ENCODE measurements at regions not wholly inside any gene's neighbourhood (a gene's known extent, or its start where the extent isn't known, plus 50 kb on each side); places are given as distances from the start of the nearest gene placed in this dataset.

DNA sequence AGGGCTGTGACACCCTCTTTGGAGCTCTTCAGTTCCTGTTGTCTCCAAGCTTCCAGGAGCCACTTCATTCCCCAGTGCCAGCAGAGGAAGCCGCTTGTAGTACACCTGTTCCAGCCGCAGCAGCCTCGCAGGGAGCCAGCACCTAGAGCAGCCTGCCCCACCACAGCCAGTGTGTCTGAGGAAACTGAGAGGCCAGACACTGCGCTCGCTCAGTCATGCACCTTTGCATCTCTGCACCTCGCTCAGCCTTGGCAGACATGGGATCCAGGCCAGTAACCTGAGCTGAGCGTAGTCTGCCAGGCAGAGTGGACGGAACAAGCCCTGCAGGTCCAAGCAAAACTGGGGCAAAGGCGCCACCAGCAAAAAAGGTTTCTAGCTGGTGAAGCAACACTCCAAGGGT is 1072.1 kb downstream of the JRKL start:
- H3K4me1 ChIP-seq: no peaks in the 10 kb centered on the region
- H3K27me3 ChIP-seq (ENCODE audit: low read depth): no peaks in the 10 kb centered on the region
- no peaks in the 10 kb centered on the region for H3K36me3 ChIP-seq
- ATAC-seq: no peak
- intact Hi-C loops (cut with DNase I): no loop called here
- no peak for DNase-seq
- no peak overlapping the region for H3K27ac ChIP-seq
- no peaks in the 10 kb centered on the region for H3K9me3 ChIP-seq
- TF ChIP-seq, protein P1, sequence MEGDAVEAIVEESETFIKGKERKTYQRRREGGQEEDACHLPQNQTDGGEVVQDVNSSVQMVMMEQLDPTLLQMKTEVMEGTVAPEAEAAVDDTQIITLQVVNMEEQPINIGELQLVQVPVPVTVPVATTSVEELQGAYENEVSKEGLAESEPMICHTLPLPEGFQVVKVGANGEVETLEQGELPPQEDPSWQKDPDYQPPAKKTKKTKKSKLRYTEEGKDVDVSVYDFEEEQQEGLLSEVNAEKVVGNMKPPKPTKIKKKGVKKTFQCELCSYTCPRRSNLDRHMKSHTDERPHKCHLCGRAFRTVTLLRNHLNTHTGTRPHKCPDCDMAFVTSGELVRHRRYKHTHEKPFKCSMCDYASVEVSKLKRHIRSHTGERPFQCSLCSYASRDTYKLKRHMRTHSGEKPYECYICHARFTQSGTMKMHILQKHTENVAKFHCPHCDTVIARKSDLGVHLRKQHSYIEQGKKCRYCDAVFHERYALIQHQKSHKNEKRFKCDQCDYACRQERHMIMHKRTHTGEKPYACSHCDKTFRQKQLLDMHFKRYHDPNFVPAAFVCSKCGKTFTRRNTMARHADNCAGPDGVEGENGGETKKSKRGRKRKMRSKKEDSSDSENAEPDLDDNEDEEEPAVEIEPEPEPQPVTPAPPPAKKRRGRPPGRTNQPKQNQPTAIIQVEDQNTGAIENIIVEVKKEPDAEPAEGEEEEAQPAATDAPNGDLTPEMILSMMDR (IDR thresholded peaks at IDR 0.05): no peak
- H3K4me3 ChIP-seq: no peak overlapping the region

DNA sequence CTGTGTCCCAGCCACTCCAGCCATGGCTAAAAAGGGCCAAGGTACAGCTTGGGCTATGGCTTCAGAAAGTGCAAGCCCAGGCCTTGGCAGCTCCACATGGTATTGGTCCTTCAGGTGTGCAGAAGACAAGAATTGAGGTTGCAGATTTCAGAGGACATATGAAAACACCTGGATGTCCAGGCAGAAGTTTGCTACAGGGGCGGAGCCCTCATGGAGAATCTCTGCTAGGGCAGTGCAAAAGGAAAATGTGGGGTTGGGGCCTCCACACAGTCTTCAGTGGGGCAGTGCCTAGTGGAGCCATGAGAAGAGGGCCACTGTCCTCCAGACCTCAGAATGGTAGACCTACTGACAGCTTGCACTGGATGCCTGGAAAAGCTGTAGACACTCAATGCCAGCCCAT is 1074.1 kb downstream of the JRKL start:
- no peaks in the 10 kb centered on the region for H3K36me3 ChIP-seq
- TF ChIP-seq, protein P1 (IDR thresholded peaks at IDR 0.05): no peak
- DNase-seq (no peak), ATAC-seq (no peak)
- no peak overlapping the region for H3K4me3 ChIP-seq
- H3K27ac ChIP-seq: no peak overlapping the region
- no peaks in the 10 kb centered on the region for H3K9me3 ChIP-seq
- no peaks in the 10 kb centered on the region for H3K27me3 ChIP-seq (ENCODE audit: low read depth)
- no peaks in the 10 kb centered on the region for H3K4me1 ChIP-seq
- intact Hi-C loops (cut with DNase I): no loop called here

DNA sequence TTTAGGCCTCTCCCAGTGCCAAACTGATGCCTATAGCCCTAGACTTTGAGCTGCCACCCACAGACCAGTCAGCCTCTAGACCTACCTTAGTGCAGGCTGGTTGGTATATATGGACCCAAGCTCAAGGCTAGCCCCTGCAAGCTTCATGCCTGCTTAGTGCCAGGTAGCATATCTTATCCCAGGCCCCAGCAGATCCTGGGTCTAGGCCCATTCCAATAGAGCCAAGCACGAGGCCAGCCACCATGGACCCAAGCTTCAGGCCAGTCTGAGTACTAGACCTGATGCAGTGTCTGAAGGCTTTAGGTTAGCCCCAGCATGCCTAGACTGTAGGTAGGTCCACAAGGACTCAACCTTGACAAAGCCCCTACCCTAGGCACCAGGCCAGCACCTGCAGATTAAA is 1081.7 kb downstream of the JRKL start:
- peaks cover 23% of the 10 kb centered on the region for H3K9me3 ChIP-seq
- intact Hi-C loops (cut with DNase I): no loop called here
- no peaks in the 10 kb centered on the region for H3K27me3 ChIP-seq (ENCODE audit: low read depth)
- TF ChIP-seq, protein P1 (IDR thresholded peaks at IDR 0.05): no peak
- H3K4me1 ChIP-seq: no peaks in the 10 kb centered on the region
- no peaks in the 10 kb centered on the region for H3K36me3 ChIP-seq
- no peak for ATAC-seq
- DNase-seq: no peak
- no peak overlapping the region for H3K27ac ChIP-seq
- no peak overlapping the region for H3K4me3 ChIP-seq

DNA sequence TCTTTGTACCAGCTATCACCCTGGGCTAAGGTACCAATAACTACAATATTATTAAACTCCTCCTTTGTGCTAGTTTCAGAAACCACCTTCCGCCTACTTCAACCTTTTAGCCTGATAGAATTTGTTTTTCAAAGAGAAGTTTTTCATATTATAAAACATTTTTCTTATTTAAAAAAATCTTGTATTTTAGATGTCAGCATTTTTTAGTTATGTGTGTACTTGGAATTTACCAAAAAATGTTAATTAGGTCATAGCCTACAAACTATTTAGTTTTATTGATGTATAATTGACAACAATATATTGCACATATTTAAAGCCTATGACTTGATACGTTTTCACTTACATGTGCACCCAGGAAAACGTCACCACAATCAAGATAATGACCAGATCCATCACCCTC is 1097.6 kb downstream of the JRKL start:
- H3K27me3 ChIP-seq (ENCODE audit: low read depth): no peaks in the 10 kb centered on the region
- H3K36me3 ChIP-seq: no peaks in the 10 kb centered on the region
- no peaks in the 10 kb centered on the region for H3K4me1 ChIP-seq
- DNase-seq (no peak), ATAC-seq (no peak)
- intact Hi-C loops (cut with DNase I): no loop called here
- TF ChIP-seq, protein P1 (IDR thresholded peaks at IDR 0.05): no peak
- no peak overlapping the region for H3K27ac ChIP-seq
- no peaks in the 10 kb centered on the region for H3K9me3 ChIP-seq
- H3K4me3 ChIP-seq: no peak overlapping the region

DNA sequence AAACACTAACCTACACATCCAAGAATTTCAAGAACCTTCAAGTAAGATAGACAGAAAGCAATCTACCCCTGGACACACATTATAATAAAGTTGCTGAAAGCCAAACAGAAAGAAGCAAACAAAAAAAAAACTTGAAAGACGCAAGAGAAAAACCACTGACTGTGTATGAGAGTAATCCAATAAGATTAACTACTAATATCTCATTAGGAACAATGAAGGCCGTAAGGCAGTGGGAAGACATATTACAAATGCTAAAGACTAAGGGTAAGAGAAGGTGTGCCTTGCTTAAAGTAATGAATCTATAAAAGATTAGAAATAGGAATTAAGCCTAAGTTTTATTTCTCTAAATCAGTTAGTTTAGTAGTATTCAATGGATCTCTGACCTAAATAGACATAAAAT is 1109.1 kb downstream of the JRKL start:
- no peak overlapping the region for H3K4me3 ChIP-seq
- DNase-seq: no peak
- H3K4me1 ChIP-seq: no peaks in the 10 kb centered on the region
- TF ChIP-seq, protein P1 (IDR thresholded peaks at IDR 0.05): no peak
- no peak overlapping the region for H3K27ac ChIP-seq
- H3K9me3 ChIP-seq: peaks cover 7% of the 10 kb centered on the region
- no peaks in the 10 kb centered on the region for H3K27me3 ChIP-seq (ENCODE audit: low read depth)
- no peaks in the 10 kb centered on the region for H3K36me3 ChIP-seq
- intact Hi-C loops (cut with DNase I): no loop called here
- no peak for ATAC-seq

DNA sequence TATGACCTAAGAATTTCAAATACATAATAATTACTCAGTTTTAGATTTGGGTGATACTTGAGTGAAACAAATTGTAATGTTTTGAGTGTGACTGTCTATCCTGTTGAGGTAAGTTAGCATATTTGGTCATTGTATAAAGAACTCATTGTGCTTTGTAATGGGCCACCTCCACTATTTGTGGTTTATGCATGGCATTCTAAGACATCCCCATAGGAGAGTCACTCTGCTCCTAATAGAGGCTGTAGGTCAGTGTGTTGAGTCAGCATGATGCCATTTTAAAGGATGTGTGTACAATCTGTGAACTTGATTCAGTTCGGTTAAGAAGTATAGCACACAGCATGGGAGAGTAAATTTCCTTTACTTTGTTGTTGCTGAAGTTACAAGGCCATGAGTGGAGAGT is 1112.4 kb downstream of the JRKL start:
- no peak overlapping the region for H3K4me3 ChIP-seq
- intact Hi-C loops (cut with DNase I): no loop called here
- H3K27me3 ChIP-seq (ENCODE audit: low read depth): no peaks in the 10 kb centered on the region
- DNase-seq (no peak), ATAC-seq (no peak)
- H3K27ac ChIP-seq: no peak overlapping the region
- peaks cover 7% of the 10 kb centered on the region for H3K9me3 ChIP-seq
- no peaks in the 10 kb centered on the region for H3K4me1 ChIP-seq
- H3K36me3 ChIP-seq: no peaks in the 10 kb centered on the region
- TF ChIP-seq, protein P1 (IDR thresholded peaks at IDR 0.05): no peak
